Panc1 (cell line): ENCODE measurements at regions not wholly inside any gene's neighbourhood (a gene's known extent, or its start where the extent isn't known, plus 50 kb on each side); places are given as distances from the start of the nearest gene placed in this dataset.

Experiments
- ATAC-seq: fragments of 200-7000 bp; cut with Tn5 transposase; 2 replicates; pipeline ENCODE4 v1.9.1; 2020; ENCODE audit warnings: mild to moderate bottlenecking, moderate library complexity
- BruUV-seq: library from RNA; stranded (reverse); fragments of 400-500 nt; replicated peaks from 2 replicates; lab custom pipeline; 2021; lab: Mats Ljungman, UMichigan
- CTCF ChIA-PET: fragments of 300-600 bp; sonication (Branson Sonifier 250); formaldehyde crosslinking; loops from one replicate; lab custom pipeline; 2022; ENCODE audit warnings: antibody characterized with exemption; lab: Charles Lee
- POLR2A ChIA-PET: fragments of 300-600 bp; sonication (Branson Sonifier 250); formaldehyde crosslinking; loops from one replicate; lab custom pipeline; 2022; ENCODE audit warnings: antibody characterized with exemption; lab: Charles Lee
- DNase-seq: peaks from one replicate; pipeline ENCODE4 v3.0.0-alpha.2; 2010; ENCODE audit warnings: low read depth, low spot score
- H3K27ac ChIP-seq: 2 replicates; pipeline ENCODE4 v1.5.1; 2011; ENCODE audit warnings: mild to moderate bottlenecking, low read length, inconsistent platforms
- H3K27me3 ChIP-seq: fragments of 200-500 bp; sonication (Bioruptor generic); 2 replicates; pipeline ENCODE4 v1.6.0; 2014; ENCODE audit warnings: low read length, inconsistent platforms; ENCODE audit not compliant: control insufficient read depth, insufficient read depth
- H3K36me3 ChIP-seq: fragments of 200-500 bp; sonication (Bioruptor generic); 2 replicates; pipeline ENCODE4 v1.5.1; 2014; ENCODE audit warnings: inconsistent platforms, mild to moderate bottlenecking, low read length, moderate library complexity; ENCODE audit not compliant: control insufficient read depth, insufficient read depth
- H3K4me1 ChIP-seq: 2 replicates; pipeline ENCODE4 v1.5.1; 2011; ENCODE audit warnings: inconsistent platforms, mild to moderate bottlenecking, low read length, moderate library complexity; ENCODE audit not compliant: control insufficient read depth, insufficient read depth
- H3K4me3 ChIP-seq, 2 experiments: 2 replicates each; pipeline ENCODE4 v1.5.1; 2011 to 2012; ENCODE audit warnings: low read depth in 2 of 2, low read length in 2 of 2, mild to moderate bottlenecking in 2 of 2, inconsistent platforms in 1 of 2, moderate library complexity in 1 of 2
- H3K9me3 ChIP-seq: fragments of 200-500 bp; sonication (Bioruptor generic); 2 replicates; pipeline ENCODE4 v1.5.1; 2014; ENCODE audit warnings: low read depth, mild to moderate bottlenecking, inconsistent platforms, low read length, moderate library complexity; ENCODE audit not compliant: control insufficient read depth, insufficient read depth
- CTCF ChIP-seq: fragments of 450-650 bp; IDR thresholded peaks from 2 replicates; pipeline ENCODE4 v1.5.1; 2017; ENCODE audit warnings: mild to moderate bottlenecking
- POLR2AphosphoS5 ChIP-seq: IDR thresholded peaks from 2 replicates; pipeline ENCODE4 v1.6.1; 2012; ENCODE audit warnings: mild to moderate bottlenecking, low read depth, low read length, moderate library complexity
- REST ChIP-seq, 2 experiments: IDR thresholded peaks; 2 replicates each; pipeline ENCODE4 v1.6.1; 2011 to 2012; ENCODE audit warnings: low read depth in 2 of 2, control low read depth in 1 of 2, low read length in 1 of 2, mild to moderate bottlenecking in 1 of 2, moderate library complexity in 1 of 2; ENCODE audit not compliant: insufficient read depth in 1 of 2
- SIN3A ChIP-seq: IDR thresholded peaks from 2 replicates; pipeline ENCODE4 v1.6.1; 2012; ENCODE audit warnings: low read depth, mild to moderate bottlenecking, low read length, moderate library complexity, borderline replicate concordance; ENCODE audit not compliant: insufficient read depth
- TCF7L2 ChIP-seq: IDR thresholded peaks from 2 replicates; pipeline ENCODE4 v1.6.1; 2011; ENCODE audit warnings: mild to moderate bottlenecking, low read depth, low read length, inconsistent platforms
- in situ Hi-C: cut with HindIII; loops from 2 replicates; pipeline ENCODE4 v1.10.0; 2016; ENCODE audit warnings: low sequenced_read_pairs, low pct_unique_long_range_greater_than_20kb
- intact Hi-C: fragments of 100-400 bp; cut with micrococcal nuclease; formaldehyde crosslinking; loops from one replicate; pipeline ENCODE4 v1.10.0; 2022; ENCODE audit not compliant: unreplicated experiment

- BruUV-seq: no TSS peak
- DNase-seq (no peak), ATAC-seq (no peak)
- in situ Hi-C loops (no loop called here), intact Hi-C loops (no loop called here)
- H3K36me3 ChIP-seq: no peaks in the 10 kb centered on the region
- ChIA-PET POLR2A (no interaction called here), CTCF (no interaction called here)
- no peak for TF ChIP-seq POLR2AphosphoS5
- no peak for TF ChIP-seq REST (IDR thresholded peaks at IDR 0.05; ENCODE audit: insufficient read depth in 1 of 2, low read depth in 2 of 2, low read length in 1 of 2)
- TF ChIP-seq TCF7L2: no peak
- no peak for TF ChIP-seq CTCF
- no peak for TF ChIP-seq SIN3A
- no peaks in the 10 kb centered on the region for H3K9me3 ChIP-seq
- H3K4me1 ChIP-seq: no peaks in the 10 kb centered on the region
- H3K4me3 ChIP-seq: no peak overlapping the region
- no peak overlapping the region for H3K27ac ChIP-seq
- H3K27me3 ChIP-seq: no peaks in the 10 kb centered on the region
Measured at GRCh38 chr13:99847318-99847750, 124.2 kb downstream of the ZIC5 start.

- BruUV-seq: no TSS peak
- Histone ChIP-seq H3K27me3 (no peaks in the 10 kb centered on the region), H3K27ac (no peak overlapping the region), H3K36me3 (no peaks in the 10 kb centered on the region), H3K9me3 (no peaks in the 10 kb centered on the region), H3K4me3 (no peak overlapping the region), H3K4me1 (no peaks in the 10 kb centered on the region)
- DNase-seq (no peak), ATAC-seq (no peak)
- in situ Hi-C loops (no loop called here), intact Hi-C loops (no loop called here)
- CTCF ChIA-PET: no interaction called here
- POLR2A ChIA-PET: no interaction called here
- TF ChIP-seq REST (IDR thresholded peaks at IDR 0.05; ENCODE audit: insufficient read depth in 1 of 2, low read depth in 2 of 2, low read length in 1 of 2) (no peak), SIN3A (no peak), POLR2AphosphoS5 (no peak), CTCF (no peak), TCF7L2 (no peak)
Measured at GRCh38 chr13:99845161-99845874, 126.2 kb downstream of the ZIC5 start.
